PC-9 (cell line): ENCODE measurements at regions not wholly inside any gene's neighbourhood (a gene's known extent, or its start where the extent isn't known, plus 50 kb on each side); places are given as distances from the start of the nearest gene placed in this dataset.

Experiments
- BruUV-seq: library from RNA; stranded (reverse); fragments of 400-500 nt; replicated peaks from 2 replicates; lab custom pipeline; 2021; lab: Mats Ljungman, UMichigan
- CTCF ChIA-PET: fragments of 300-600 bp; sonication (Branson Sonifier 250); formaldehyde crosslinking; loops from one replicate; lab custom pipeline; 2022; ENCODE audit warnings: antibody characterized with exemption; lab: Charles Lee
- POLR2A ChIA-PET: fragments of 300-600 bp; sonication (Branson Sonifier 250); formaldehyde crosslinking; loops from one replicate; lab custom pipeline; 2022; ENCODE audit warnings: antibody characterized with exemption; ENCODE audit not compliant: unreplicated experiment; lab: Charles Lee
- DNase-seq, 2 experiments: peaks; one replicate each; pipeline versions ENCODE4 v3.0.0 to v3.0.0-alpha.2; 2015 to 2022; ENCODE audit warnings: mixed read lengths in 1 of 2
- H2AFZ ChIP-seq: fragments of 200-600 bp; sonication (generic); 2 replicates; pipeline ENCODE4 v1.8.1; 2017; ENCODE audit warnings: antibody characterized with exemption
- H3F3A ChIP-seq: fragments of 200-600 bp; sonication (generic); 2 replicates; pipeline ENCODE4 v1.8.1; 2017; ENCODE audit warnings: antibody characterized with exemption, mild to moderate bottlenecking, low read depth; ENCODE audit not compliant: insufficient read depth
- H3K27ac ChIP-seq: fragments of 200-600 bp; sonication (generic); 2 replicates; pipeline ENCODE4 v1.6.1; 2016; ENCODE audit warnings: mixed run types
- H3K27me3 ChIP-seq: fragments of 200-600 bp; sonication (generic); 2 replicates; pipeline ENCODE4 v1.6.1; 2016; ENCODE audit warnings: low read depth, mixed run types; ENCODE audit not compliant: insufficient read depth
- H3K36me3 ChIP-seq: fragments of 200-600 bp; sonication (generic); 2 replicates; pipeline ENCODE4 v1.6.1; 2016; ENCODE audit warnings: low read depth, mixed run types
- H3K4me1 ChIP-seq: fragments of 200-600 bp; sonication (generic); replicated peaks from 2 replicates; pipeline ENCODE4 v1.6.1; 2016; ENCODE audit warnings: mixed run types; ENCODE audit not compliant: insufficient read depth
- H3K4me2 ChIP-seq: fragments of 200-600 bp; sonication (generic); 2 replicates; pipeline ENCODE4 v1.6.1; 2017; ENCODE audit warnings: mixed run types
- H3K4me3 ChIP-seq: fragments of 200-600 bp; sonication (generic); 2 replicates; pipeline ENCODE4 v1.6.1; 2016; ENCODE audit warnings: mixed run types
- H3K79me2 ChIP-seq: fragments of 200-600 bp; sonication (generic); 2 replicates; pipeline ENCODE4 v1.6.1; 2017; ENCODE audit warnings: low read depth, mixed run types
- H3K9me2 ChIP-seq: fragments of 200-600 bp; sonication (generic); 2 replicates; pipeline ENCODE4 v1.8.1; 2017; ENCODE audit warnings: mild to moderate bottlenecking; ENCODE audit not compliant: insufficient read depth
- H3K9me3 ChIP-seq: fragments of 200-600 bp; sonication (generic); 2 replicates; pipeline ENCODE4 v1.8.1; 2016; ENCODE audit warnings: low read depth; ENCODE audit not compliant: insufficient read depth
- H4K20me1 ChIP-seq: fragments of 200-600 bp; sonication (generic); 2 replicates; pipeline ENCODE4 v1.8.1; 2017; ENCODE audit not compliant: insufficient read depth
- CTCF ChIP-seq: fragments of 200-600 bp; sonication (generic); conservative IDR thresholded peaks from 2 replicates; pipeline ENCODE4 v1.6.1; 2017; ENCODE audit warnings: mixed run types, antibody characterized with exemption, mild to moderate bottlenecking, moderate library complexity
- EZH2 ChIP-seq: fragments of 200-600 bp; sonication (generic); IDR thresholded peaks from 2 replicates; pipeline ENCODE4 v1.8.0; 2017; ENCODE audit warnings: antibody characterized with exemption, low read depth
- intact Hi-C: fragments of 100-400 bp; cut with micrococcal nuclease; formaldehyde crosslinking; loops from one replicate; pipeline ENCODE4 v1.10.0; 2022; ENCODE audit not compliant: unreplicated experiment

DNA sequence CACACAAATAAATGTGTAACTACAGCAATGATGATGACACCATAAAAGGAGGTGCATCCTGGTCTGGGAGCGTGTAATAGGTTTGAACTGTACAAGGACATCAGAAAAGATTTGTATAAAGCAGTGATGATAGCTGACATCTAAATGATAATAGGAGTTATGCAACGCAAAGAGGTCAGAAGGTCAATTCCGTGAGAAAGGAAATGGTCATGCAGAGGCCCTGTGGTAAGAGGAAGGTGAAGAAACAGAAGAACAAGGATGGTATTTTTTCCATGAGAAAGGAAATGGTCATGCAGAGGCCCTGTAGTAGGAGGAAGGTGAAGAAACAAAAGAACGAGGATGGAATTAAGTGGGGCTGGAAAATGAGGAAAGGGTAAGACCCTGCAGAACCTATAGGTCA lies 106.7 kb upstream of the TMPO start:
- Histone ChIP-seq H4K20me1 (no peaks in the 10 kb centered on the region), H3K9me3 (0 out of 2 replicates have a peak, but pooled peaks cover 4% of the 10 kb centered on the region), H3K36me3 (no peaks in the 10 kb centered on the region), H2AFZ (no peak overlapping the region), H3K4me1 (no peaks in the 10 kb centered on the region), H3K79me2 (no peaks in the 10 kb centered on the region), H3K27me3 (no peaks in the 10 kb centered on the region), H3F3A (no peaks in the 10 kb centered on the region), H3K4me2 (no peak overlapping the region), H3K27ac (no peak overlapping the region), H3K9me2 (0 out of 2 replicates have a peak, but pooled peaks cover 3% of the 10 kb centered on the region), H3K4me3 (no peak overlapping the region)
- no TSS peak for BruUV-seq
- CTCF ChIA-PET: no interaction called here
- DNase-seq: no peak
- POLR2A ChIA-PET: no interaction called here
- intact Hi-C loops: no loop called here
- TF ChIP-seq CTCF (no peak), EZH2 (no peak)

- POLR2A ChIA-PET: no interaction called here
- Histone ChIP-seq H3K9me2 (no peaks in the 10 kb centered on the region), H3K4me3 (no peak overlapping the region), H3K27me3 (no peaks in the 10 kb centered on the region), H3K36me3 (no peaks in the 10 kb centered on the region), H3K4me1 (no peaks in the 10 kb centered on the region), H3F3A (no peaks in the 10 kb centered on the region), H3K9me3 (0 out of 2 replicates have a peak, but pooled peaks cover 4% of the 10 kb centered on the region), H2AFZ (no peak overlapping the region), H3K79me2 (no peaks in the 10 kb centered on the region), H4K20me1 (no peaks in the 10 kb centered on the region), H3K4me2 (no peak overlapping the region), H3K27ac (no peak overlapping the region)
- TF ChIP-seq EZH2: no peak
- no peak for TF ChIP-seq CTCF
- intact Hi-C loops: no loop called here
- no TSS peak for BruUV-seq
- CTCF ChIA-PET: no interaction called here
- no peak for DNase-seq
Measured at GRCh38 chr12:98409548-98409947, 105.8 kb upstream of the TMPO start.

DNA sequence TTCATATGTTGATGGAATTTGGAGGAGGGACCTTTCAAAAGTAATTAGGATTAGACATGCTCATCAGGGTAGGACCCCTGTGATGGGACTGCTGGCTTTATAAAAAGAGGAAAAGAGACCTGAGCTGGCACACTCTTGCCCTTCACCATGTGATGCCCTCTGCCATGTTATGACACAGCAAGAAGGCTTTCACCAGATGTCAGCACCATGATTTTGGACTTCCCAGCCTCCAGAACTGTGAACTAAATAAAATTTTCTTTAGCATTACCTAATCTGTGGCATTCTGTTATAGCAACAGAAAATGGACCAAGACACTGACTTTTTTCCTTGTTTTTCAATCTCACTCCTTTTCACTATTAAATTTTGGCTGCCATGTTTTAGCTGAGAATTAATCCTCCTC lies 105.0 kb upstream of the TMPO start:
- Histone ChIP-seq H3K27me3 (no peaks in the 10 kb centered on the region), H3K79me2 (no peaks in the 10 kb centered on the region), H2AFZ (no peak overlapping the region), H3K4me1 (no peaks in the 10 kb centered on the region), H3K36me3 (no peaks in the 10 kb centered on the region), H3K9me3 (0 out of 2 replicates have a peak, but pooled peaks cover 4% of the 10 kb centered on the region), H3K4me3 (no peak overlapping the region), H3K9me2 (no peaks in the 10 kb centered on the region), H3K4me2 (no peak overlapping the region), H3F3A (no peaks in the 10 kb centered on the region), H4K20me1 (no peaks in the 10 kb centered on the region), H3K27ac (no peak overlapping the region)
- no peak for DNase-seq
- intact Hi-C loops: no loop called here
- ChIA-PET CTCF (no interaction called here), POLR2A (interaction anchor here (0.7 kb wide), 1 partner anchor 10 kb away, joined by 3 read pairs; no protein-coding TSS in a partner anchor)
- TF ChIP-seq CTCF: no peak
- TF ChIP-seq EZH2: no peak
- no TSS peak for BruUV-seq
